NCI-H82 treated with DMSO at 0.1 percent for 48 hours (cell line): ENCODE measurements at regions not wholly inside any gene's neighbourhood (a gene's known extent, or its start where the extent isn't known, plus 50 kb on each side); places are given as distances from the start of the nearest gene placed in this dataset.

Experiments
- DNase-seq: peaks from one replicate; lab custom pipeline; 2025; ENCODE audit not compliant: unreplicated experiment; lab: John Stamatoyannopoulos, UW

GRCh38 chr4:15366721-15367120 is 61.1 kb upstream of the C1QTNF7 start:
- DNase-seq: no peak

- no peak for DNase-seq
These were observed 59.0 kb upstream of the C1QTNF7 start for GRCh38 chr4:15368856-15369255.

- DNase-seq: no peak
These were observed 57.5 kb upstream of the C1QTNF7 start for GRCh38 chr4:15370296-15370695.

GRCh38 chr4:15373363-15373762 is 54.5 kb upstream of the C1QTNF7 start:
- no peak for DNase-seq

GRCh38 chr4:15374656-15375055 is 53.2 kb upstream of the C1QTNF7 start:
- no peak for DNase-seq

- no peak for DNase-seq
These were observed 52.2 kb upstream of the C1QTNF7 start for GRCh38 chr4:15375667-15376066.

- no peak for DNase-seq
These were observed 51.7 kb upstream of the C1QTNF7 start for GRCh38 chr4:15376145-15376544.

GRCh38 chr4:15376594-15376993 is 51.2 kb upstream of the C1QTNF7 start:
- DNase-seq: no peak
